Hematopoietic multipotent progenitor cell treated with erythropoietin and hydrocortisone succinate and interleukin-3 and kit ligand, for 4 days (in vitro differentiated cells): ENCODE measurements at regions not wholly inside any gene's neighbourhood (a gene's known extent, or its start where the extent isn't known, plus 50 kb on each side); places are given as distances from the start of the nearest gene placed in this dataset.
"Not testable (repeated sequence)": the region's sequence is repeated elsewhere in the genome, so short reads cannot be mapped to it uniquely, and the experiment has no call there.

Experiments
- DNase-seq: peaks from one replicate; pipeline ENCODE4 v3.0.0-alpha.2; 2015

- DNase-seq: no peak
These were observed 1827.0 kb upstream of the MIR17HG start for GRCh38 chr13:89520468-89520867.

GRCh38 chr13:89521672-89522071, 1825.8 kb upstream of the MIR17HG start:
- not testable (repeated sequence) for DNase-seq

- no peak for DNase-seq
These were observed 1806.1 kb upstream of the MIR17HG start for GRCh38 chr13:89541091-89542030.

GRCh38 chr13:89550938-89551337, 1796.5 kb upstream of the MIR17HG start:
- DNase-seq: no peak

GRCh38 chr13:89554801-89555200, 1792.7 kb upstream of the MIR17HG start:
- DNase-seq: no peak

- DNase-seq: no peak
These were observed 1781.9 kb upstream of the MIR17HG start for GRCh38 chr13:89565476-89566100.

DNA sequence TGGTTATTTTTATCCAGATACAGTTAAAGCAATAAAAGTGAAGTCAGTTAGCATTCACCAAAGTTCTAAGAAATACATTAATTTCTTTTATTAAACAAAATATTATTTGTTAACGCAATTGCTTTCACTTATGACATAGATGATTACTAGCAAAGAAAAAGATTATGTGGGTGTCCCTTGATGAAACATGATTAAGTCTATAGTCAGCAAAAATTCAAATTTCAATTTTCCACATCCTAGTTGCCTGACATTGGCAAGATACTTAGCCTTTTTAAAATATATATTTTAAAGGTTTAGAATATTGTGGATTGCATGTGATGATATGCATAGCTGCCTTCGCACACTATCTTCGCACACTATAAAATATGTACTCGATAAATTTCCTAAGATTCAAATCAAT, 1780.5 kb upstream of the MIR17HG start:
- DNase-seq: no peak

DNA sequence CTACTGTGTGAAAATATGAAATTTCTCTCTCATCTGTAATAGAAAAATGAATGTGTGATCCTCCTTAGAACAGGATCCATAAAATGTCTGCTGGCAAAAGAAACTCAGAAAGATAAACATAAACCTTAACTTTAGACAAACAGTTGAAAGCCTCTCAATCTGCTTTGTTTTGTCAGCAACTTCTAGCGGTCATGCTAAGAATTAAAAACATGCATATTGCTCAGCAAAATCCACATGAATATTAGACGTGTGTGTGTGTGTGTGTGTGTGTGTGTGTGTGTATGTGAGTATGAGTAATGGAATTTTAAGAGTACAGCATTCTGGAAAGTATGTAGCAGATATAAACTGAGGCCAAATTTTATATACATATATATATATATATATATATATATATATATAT, 1779.2 kb upstream of the MIR17HG start:
- DNase-seq: no peak

DNA sequence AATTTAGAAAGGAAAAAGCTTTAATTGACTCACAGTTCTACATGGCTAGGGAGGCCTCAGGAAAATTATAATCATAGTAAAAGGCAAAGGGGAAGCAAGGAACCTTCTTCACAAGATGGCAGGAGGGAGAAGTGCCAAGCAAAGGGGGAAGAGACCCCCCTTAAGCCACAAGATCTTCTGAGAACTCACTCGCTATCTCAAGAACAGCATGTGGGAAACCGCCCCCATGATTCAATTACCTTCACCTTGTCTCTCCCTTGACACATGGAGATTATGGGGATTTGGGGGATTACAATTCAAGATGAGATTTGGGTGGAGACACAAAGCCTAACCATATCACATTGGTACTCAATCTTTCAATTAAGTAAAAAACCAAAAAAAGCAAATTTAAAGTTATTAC, 1778.7 kb upstream of the MIR17HG start:
- no peak for DNase-seq

GRCh38 chr13:89571676-89572075, 1775.8 kb upstream of the MIR17HG start:
- DNase-seq: no peak

- no peak for DNase-seq
These were observed 1773.4 kb upstream of the MIR17HG start for GRCh38 chr13:89574077-89574476.

DNA sequence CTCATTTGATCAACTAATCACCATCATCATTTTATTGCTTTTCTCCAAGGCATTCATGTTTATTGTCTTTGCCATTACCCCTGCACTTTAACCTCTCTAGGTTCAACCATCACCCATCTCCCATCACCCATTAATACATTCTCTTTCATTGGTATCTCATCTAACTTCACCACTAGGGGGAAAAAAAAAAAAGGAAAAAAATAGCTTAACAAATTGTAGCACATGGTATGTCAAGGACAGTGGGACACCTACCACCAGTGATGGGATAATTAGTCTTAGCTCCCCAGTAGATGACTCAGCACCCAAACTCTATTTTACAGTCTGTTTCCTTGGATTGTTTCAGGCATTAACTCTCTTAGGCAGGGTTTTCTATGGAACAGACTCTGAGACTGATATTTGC, 1770.2 kb upstream of the MIR17HG start:
- peak; percentile 4 for DNase-seq

DNA sequence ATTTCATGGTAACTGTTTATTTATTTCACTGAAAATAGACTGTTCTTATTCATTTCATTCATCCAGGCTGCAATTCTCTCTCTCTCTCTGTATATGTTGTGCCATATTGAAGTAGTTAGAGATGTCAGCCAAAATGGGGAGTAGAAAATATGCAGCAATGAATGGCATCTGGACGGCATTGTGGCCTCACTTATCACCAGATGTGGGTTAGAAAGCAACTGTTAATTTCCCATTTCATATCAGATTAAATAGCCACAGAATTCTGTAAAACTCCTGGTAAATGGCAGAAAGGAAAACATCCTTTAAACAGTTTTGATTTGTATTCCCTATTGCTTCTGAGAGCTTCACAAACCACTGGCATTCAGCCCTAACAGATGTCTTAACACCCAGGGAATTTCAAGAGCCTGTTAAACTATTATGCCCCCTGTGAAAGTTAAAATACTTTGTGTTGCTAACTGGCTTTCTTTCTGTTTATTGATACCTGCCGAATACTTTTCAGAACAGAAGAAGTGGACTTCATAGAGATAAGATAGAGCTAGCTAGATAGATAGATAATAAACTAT, 1763.3 kb upstream of the MIR17HG start:
- no peak for DNase-seq

DNA sequence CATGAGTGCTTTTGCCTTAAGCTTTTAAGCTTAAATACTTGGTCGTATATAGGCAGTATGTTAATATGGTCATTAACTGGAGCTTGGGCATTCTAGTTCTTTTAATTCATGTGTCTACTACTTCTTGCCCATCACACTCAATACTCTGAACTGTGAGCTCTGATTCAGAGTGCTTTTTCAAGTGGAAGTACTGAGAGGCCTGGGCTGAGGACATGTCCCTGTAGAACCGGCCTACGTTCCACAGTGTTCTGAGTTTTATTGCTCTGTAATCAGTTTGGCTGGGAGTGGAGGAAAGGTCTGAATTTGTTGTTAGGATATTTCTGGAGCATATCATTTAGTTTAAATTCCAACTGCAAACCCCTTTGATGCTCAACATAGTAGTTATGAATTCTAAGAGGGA, 1744.8 kb upstream of the MIR17HG start:
- DNase-seq: no peak

DNA sequence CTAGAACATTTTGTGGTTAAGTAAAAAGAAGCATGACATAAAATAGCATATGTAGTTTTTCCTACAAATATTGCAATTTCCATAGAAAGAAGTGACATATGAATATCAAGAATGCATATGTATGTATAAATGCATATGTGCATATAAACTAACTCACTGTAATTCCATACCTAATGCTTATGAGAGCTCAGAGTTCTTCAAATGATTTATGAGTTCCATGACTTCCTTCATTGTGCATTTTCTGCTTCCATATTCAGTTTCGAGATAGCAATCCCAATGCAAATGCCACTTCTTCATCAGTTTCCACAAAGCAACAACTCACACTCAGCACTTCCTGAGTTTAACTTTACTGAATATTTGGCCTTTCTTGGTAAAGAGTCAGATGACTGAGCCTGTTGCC, 1744.3 kb upstream of the MIR17HG start:
- no peak for DNase-seq

GRCh38 chr13:89609318-89609717, 1738.2 kb upstream of the MIR17HG start:
- DNase-seq: no peak

DNA sequence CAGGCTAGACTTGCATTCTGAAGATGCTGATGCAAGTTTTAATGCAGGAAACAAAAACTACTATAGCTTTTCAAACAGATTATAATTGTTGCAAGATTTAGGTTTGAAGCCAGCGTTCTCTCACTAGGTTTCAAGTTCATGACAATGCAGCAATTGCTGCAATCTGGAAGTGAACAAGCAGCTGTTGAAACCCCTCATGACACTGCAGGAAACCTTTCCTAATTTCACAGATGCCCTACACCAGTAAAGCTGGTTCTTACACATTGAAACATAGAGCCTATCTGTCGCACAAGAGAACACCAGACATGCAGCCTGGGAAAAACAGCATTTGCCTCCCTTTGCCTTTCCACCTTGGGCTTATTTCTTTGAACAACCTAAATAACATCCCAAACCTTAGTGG, 1737.2 kb upstream of the MIR17HG start:
- DNase-seq: peak; percentile 2

- peak; percentile 12 for DNase-seq
These were observed 1736.6 kb upstream of the MIR17HG start for GRCh38 chr13:89610881-89611280.

- DNase-seq: no peak
These were observed 1719.5 kb upstream of the MIR17HG start for GRCh38 chr13:89627996-89628395.

GRCh38 chr13:89628567-89628966, 1718.9 kb upstream of the MIR17HG start:
- DNase-seq: peak; percentile 1

GRCh38 chr13:89650226-89650625, 1697.3 kb upstream of the MIR17HG start:
- no peak for DNase-seq

DNA sequence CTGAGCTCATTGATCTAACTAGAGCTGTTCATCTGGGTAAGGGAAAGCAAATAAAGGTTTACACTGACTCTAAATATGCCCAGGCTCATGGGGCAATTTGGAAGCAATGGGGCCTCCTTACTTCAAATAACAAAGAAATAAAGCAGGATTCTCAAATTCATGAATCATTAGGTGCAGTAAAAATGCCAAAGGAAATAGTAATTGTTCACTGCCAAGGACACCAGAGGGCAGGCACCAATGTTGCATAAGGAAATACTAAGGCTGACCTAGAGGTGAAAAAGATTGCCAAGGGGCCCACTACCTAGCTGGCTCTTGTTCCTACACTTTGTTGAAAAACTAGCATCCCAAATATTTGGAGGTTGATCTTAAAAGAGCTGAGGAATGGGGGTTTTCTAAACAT, 1686.7 kb upstream of the MIR17HG start:
- no peak for DNase-seq

GRCh38 chr13:89673789-89674311, 1673.6 kb upstream of the MIR17HG start:
- DNase-seq: no peak
